Fibroblast of mammary gland (primary cell): ENCODE measurements at regions not wholly inside any gene's neighbourhood (a gene's known extent, or its start where the extent isn't known, plus 50 kb on each side); places are given as distances from the start of the nearest gene placed in this dataset.

Experiments used
- DNase-seq: peaks from one replicate; pipeline ENCODE4 v3.0.0-alpha.2; 2010; ENCODE audit warnings: low read depth
- H3K4me3 ChIP-seq: 2 replicates; pipeline ENCODE4 v1.5.1; 2011; ENCODE audit warnings: low read depth, mild to moderate bottlenecking, low read length, moderate library complexity; ENCODE audit not compliant: control insufficient read depth
- CTCF ChIP-seq: conservative IDR thresholded peaks from 2 replicates; pipeline ENCODE4 v1.5.1; 2011; ENCODE audit warnings: low read depth, low read length, inconsistent platforms; ENCODE audit not compliant: control insufficient read depth, insufficient read depth

GRCh38 chr2:167607731-167608130, 639.7 kb downstream of the STK39 start:
- H3K4me3 ChIP-seq: no peak overlapping the region
- TF ChIP-seq CTCF: no peak
- no peak for DNase-seq

- no peak for TF ChIP-seq CTCF
- no peak for DNase-seq
- H3K4me3 ChIP-seq: no peak overlapping the region
Measured at GRCh38 chr2:167607211-167607610, 640.2 kb downstream of the STK39 start.

- no peak overlapping the region for H3K4me3 ChIP-seq
- no peak for DNase-seq
- no peak for TF ChIP-seq CTCF
Measured at GRCh38 chr2:167602122-167602521, 645.3 kb downstream of the STK39 start.

GRCh38 chr2:167599219-167599618, 648.2 kb downstream of the STK39 start:
- no peak for DNase-seq
- H3K4me3 ChIP-seq: no peak overlapping the region
- no peak for TF ChIP-seq CTCF

- no peak for TF ChIP-seq CTCF
- DNase-seq: no peak
- H3K4me3 ChIP-seq: no peak overlapping the region
Measured at GRCh38 chr2:167595839-167596471, 651.4 kb downstream of the STK39 start.

- DNase-seq: no peak
- no peak for TF ChIP-seq CTCF
- no peak overlapping the region for H3K4me3 ChIP-seq
Measured at GRCh38 chr2:167595021-167595420, 652.4 kb downstream of the STK39 start.

GRCh38 chr2:167592441-167592840, 655.0 kb downstream of the STK39 start:
- TF ChIP-seq CTCF: no peak
- no peak overlapping the region for H3K4me3 ChIP-seq
- no peak for DNase-seq
